Ishikawa (cell line): ENCODE measurements at regions not wholly inside any gene's neighbourhood (a gene's known extent, or its start where the extent isn't known, plus 50 kb on each side); places are given as distances from the start of the nearest gene placed in this dataset.

Experiments
- EP300 ChIP-seq: IDR thresholded peaks from 2 replicates; pipeline ENCODE4 v1.6.1; 2012; ENCODE audit warnings: borderline replicate concordance
- FOXM1 ChIP-seq: IDR thresholded peaks from 2 replicates; pipeline ENCODE4 v1.6.1; 2012; ENCODE audit warnings: low read depth, borderline replicate concordance
- MAX ChIP-seq: IDR thresholded peaks from 2 replicates; pipeline ENCODE4 v1.6.1; 2012
- NFIC ChIP-seq: IDR thresholded peaks from 2 replicates; pipeline ENCODE4 v1.6.1; 2012
- REST ChIP-seq: IDR thresholded peaks from 2 replicates; pipeline ENCODE4 v1.6.1; 2012; ENCODE audit warnings: low read depth, mild to moderate bottlenecking
- TAF1 ChIP-seq: IDR thresholded peaks from 2 replicates; pipeline ENCODE4 v1.6.1; 2012; ENCODE audit warnings: low read depth, mild to moderate bottlenecking
- TCF12 ChIP-seq: IDR thresholded peaks from 2 replicates; pipeline ENCODE4 v1.6.1; 2012; ENCODE audit warnings: low read depth
- TEAD4 ChIP-seq: IDR thresholded peaks from 2 replicates; pipeline ENCODE4 v1.6.1; 2012
- ZBTB7A ChIP-seq: IDR thresholded peaks from 2 replicates; pipeline ENCODE4 v1.6.1; 2012; ENCODE audit warnings: low read depth

GRCh38 chr12:46491548-46491947, 119.0 kb upstream of the SLC38A2 start:
- TF ChIP-seq TEAD4 (no peak), EP300 (no peak), ZBTB7A (no peak), REST (no peak), TCF12 (no peak), TAF1 (no peak), MAX (no peak), FOXM1 (no peak), NFIC (no peak)
